ENCODE measurements at regions not wholly inside any gene's neighbourhood (a gene's known extent, or its start where the extent isn't known, plus 50 kb on each side); places are given as distances from the start of the nearest gene placed in this dataset.

DNA sequence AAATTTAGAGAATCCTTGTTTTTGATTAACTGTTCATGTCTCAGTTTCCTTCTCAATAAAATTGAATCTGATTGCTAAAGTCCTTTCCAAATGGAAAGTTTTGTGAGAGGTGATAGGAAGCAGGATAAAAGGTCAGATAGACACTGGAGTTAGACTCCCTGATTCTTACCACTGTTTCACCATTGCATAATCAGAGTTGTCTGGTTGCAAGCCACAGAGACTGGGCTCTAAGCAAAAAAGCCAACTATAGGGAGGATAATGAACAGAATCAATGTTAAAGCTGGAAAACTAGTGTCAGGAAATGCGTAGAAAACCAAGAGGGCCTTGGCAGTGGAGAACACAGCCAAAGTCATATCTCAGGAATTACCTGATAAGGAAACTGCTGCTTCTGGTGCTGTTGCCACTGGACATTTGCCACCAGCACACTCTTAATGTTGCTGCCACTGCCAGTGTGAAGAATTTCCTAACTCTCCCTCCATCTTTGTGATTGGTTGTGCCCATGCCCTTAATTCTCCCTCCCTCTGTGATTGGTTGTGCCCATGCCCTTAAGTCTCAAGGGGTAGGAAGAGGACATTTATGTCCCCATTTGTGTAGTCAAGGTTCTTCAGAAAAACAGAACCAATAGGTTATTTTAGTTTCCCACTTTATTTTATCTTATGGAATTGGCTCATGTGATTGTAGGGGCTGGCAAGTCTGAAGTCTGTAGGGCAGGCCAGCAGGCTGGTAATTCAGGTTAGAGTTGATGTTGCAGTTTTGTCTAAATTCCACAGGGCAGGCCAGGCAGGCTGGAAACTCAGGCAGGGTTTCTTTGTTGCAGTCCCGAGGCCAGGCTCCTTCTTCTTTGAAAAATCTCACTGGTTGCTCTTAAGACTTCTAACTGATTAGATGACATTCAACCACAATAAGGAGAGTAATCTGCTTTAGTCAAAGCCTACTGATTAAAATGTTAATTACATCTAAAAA is 639.0 kb downstream of the REEP3 start:
- H3K4me3 ChIP-seq, result no peak overlapping the region
- no peak overlapping the region for H3K27ac ChIP-seq
- TF ChIP-seq POLR2A (IDR thresholded peaks at IDR 0.05), result no peak
- TF ChIP-seq, protein P1, sequence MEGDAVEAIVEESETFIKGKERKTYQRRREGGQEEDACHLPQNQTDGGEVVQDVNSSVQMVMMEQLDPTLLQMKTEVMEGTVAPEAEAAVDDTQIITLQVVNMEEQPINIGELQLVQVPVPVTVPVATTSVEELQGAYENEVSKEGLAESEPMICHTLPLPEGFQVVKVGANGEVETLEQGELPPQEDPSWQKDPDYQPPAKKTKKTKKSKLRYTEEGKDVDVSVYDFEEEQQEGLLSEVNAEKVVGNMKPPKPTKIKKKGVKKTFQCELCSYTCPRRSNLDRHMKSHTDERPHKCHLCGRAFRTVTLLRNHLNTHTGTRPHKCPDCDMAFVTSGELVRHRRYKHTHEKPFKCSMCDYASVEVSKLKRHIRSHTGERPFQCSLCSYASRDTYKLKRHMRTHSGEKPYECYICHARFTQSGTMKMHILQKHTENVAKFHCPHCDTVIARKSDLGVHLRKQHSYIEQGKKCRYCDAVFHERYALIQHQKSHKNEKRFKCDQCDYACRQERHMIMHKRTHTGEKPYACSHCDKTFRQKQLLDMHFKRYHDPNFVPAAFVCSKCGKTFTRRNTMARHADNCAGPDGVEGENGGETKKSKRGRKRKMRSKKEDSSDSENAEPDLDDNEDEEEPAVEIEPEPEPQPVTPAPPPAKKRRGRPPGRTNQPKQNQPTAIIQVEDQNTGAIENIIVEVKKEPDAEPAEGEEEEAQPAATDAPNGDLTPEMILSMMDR (IDR thresholded peaks at IDR 0.05), result no peak
- H3K4me1 ChIP-seq, result no peaks in the 10 kb centered on the region
- H3K36me3 ChIP-seq, result no peaks in the 10 kb centered on the region
- H3K9me3 ChIP-seq, result no peaks in the 10 kb centered on the region
- H3K27me3 ChIP-seq, result no peaks in the 10 kb centered on the region
- no peak for DNase-seq

DNA sequence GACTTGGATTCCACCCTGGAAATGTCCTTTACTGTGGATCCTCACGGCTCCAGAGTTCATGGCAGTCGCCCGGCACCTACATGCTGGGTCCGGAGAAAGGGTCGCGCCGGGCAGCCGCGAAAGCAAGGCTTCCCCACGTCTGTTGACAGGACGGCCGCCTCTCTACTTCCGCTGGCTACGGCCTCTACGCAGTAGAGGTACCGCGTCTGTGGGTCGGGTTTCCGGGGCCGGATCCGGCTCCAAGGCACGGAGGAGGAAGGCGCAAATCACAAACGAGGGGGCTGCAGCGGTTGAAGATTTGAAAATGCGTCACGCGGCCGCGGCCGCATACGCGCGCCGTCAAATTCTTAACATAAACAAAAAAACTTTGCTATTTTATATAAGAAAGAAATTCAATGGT is 649.6 kb downstream of the REEP3 start:
- H3K27me3 ChIP-seq, result no peaks in the 10 kb centered on the region
- no peaks in the 10 kb centered on the region for H3K9me3 ChIP-seq
- H3K27ac ChIP-seq, result no peak overlapping the region
- no peaks in the 10 kb centered on the region for H3K4me1 ChIP-seq
- DNase-seq, result no peak
- no peak for TF ChIP-seq POLR2A (IDR thresholded peaks at IDR 0.05)
- TF ChIP-seq, protein P1 (IDR thresholded peaks at IDR 0.05), result no peak
- H3K36me3 ChIP-seq, result no peaks in the 10 kb centered on the region
- H3K4me3 ChIP-seq, result no peak overlapping the region

DNA sequence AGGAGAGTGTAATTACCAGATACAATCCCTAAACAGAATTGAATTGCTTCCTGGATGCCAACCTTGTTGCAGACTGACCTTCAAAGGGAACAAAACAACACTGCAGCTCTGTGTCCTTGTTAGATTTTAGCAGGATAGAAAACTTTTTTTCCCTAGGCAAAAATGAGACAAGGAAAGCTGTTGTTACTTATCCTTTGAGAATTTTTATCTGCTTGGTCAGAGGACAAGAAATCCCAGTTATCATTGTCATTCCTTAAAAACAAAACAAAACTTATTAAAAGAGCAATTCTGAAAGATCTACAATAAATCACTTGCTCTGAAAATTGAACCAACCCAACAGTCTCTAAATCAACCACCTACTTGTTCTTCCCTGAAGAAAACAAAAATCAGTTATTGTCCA is 652.6 kb downstream of the REEP3 start:
- DNase-seq, result no peak
- TF ChIP-seq POLR2A (IDR thresholded peaks at IDR 0.05), result no peak
- TF ChIP-seq, protein P1 (IDR thresholded peaks at IDR 0.05), result no peak

DNA sequence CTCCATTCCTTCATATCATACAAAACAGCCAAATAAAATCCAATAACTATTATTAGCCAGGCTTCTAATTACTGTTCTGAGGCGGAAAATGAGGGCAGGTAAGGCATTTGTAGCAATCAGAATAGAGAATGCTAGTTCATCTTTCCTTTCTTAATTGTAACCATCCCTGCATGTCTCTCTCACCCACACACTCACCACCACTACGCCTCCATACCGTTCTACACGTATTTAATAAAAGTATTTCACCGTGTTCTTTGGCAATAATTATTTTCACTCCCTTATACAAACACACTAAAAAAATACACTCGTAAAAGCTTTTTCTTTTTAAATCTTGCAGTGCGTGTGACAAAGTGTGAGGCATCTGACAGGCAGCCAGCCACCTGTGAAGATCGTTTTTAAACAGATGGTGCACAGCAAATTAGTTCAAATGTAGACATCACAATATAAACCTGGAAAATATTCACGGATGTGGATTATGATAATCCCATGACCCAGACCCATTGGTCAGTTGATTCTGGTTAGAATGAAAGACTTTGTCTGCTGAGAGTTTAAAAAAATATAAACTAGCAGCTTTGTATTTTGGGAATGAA is 653.6 kb downstream of the REEP3 start:
- no peak overlapping the region for H3K27ac ChIP-seq
- no peaks in the 10 kb centered on the region for H3K36me3 ChIP-seq
- no peak for DNase-seq
- no peak overlapping the region for H3K4me3 ChIP-seq
- TF ChIP-seq POLR2A (IDR thresholded peaks at IDR 0.05), result no peak
- TF ChIP-seq, protein P1 (IDR thresholded peaks at IDR 0.05), result no peak
- H3K27me3 ChIP-seq, result no peaks in the 10 kb centered on the region
- H3K9me3 ChIP-seq, result no peaks in the 10 kb centered on the region
- no peaks in the 10 kb centered on the region for H3K4me1 ChIP-seq

More for the DNA sequence above, 652.6 kb downstream of the REEP3 start:
- Histone ChIP-seq H3K27ac (no peak overlapping the region), H3K36me3 (no peaks in the 10 kb centered on the region), H3K4me3 (no peak overlapping the region), H3K9me3 (no peaks in the 10 kb centered on the region), H3K4me1 (no peaks in the 10 kb centered on the region), H3K27me3 (no peaks in the 10 kb centered on the region)

DNA sequence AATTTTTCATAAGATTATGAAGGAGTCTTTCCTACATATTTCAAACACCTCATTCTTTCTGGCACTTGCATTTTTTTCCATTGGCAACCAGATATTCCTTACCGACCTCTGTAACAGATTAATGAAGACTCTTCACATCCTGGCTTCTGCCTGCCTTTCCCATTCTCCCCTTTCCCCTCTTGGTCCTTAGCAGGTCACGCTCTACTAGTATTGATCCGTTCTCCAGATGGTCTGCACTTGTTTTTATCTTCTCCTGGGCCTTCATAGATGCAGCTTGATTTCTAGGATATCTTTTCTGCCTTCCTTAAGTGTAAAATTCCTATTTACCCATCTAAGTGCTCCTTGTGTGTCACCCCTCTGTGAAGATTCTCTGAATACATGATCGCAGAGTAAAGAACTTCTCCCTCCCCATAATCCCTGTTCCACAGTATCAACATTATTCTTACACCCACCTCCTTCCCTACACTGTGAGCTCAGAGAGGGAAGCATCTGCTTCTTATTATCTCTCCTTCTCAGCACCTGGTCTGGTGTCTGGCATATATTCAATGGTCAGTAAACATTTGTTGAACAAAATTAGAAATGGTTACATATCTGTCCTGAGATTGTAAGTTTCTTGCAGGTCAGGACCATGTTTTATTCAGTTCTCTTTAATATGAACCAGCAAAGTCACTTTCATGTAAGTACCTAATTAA is 654.2 kb downstream of the REEP3 start:
- H3K27me3 ChIP-seq, result no peaks in the 10 kb centered on the region
- TF ChIP-seq POLR2A (IDR thresholded peaks at IDR 0.05), result no peak
- TF ChIP-seq, protein P1 (IDR thresholded peaks at IDR 0.05), result no peak
- DNase-seq, result no peak

More for the DNA sequence above, 654.2 kb downstream of the REEP3 start:
- H3K4me1 ChIP-seq, result no peaks in the 10 kb centered on the region
- no peak overlapping the region for H3K4me3 ChIP-seq
- no peak overlapping the region for H3K27ac ChIP-seq
- H3K9me3 ChIP-seq, result no peaks in the 10 kb centered on the region
- no peaks in the 10 kb centered on the region for H3K36me3 ChIP-seq

Data from Peyer's patch (tissue), 4 donors.